Activated CD4-positive, alpha-beta T cell treated with anti-CD3 and anti-CD28 coated beads, Interleukin-2, amount 10 ng/mL, durations not matched to agents 24 days and 14 days (primary cell): ENCODE measurements at regions not wholly inside any gene's neighbourhood (a gene's known extent, or its start where the extent isn't known, plus 50 kb on each side); places are given as distances from the start of the nearest gene placed in this dataset.

Experiments
- DNase-seq: peaks from one replicate; pipeline ENCODE4 v3.0.0; 2022
- H3K27ac Mint-ChIP-seq: one replicate; pipeline ENCODE4 v1.8.0; 2022; ENCODE audit warnings: mild to moderate bottlenecking, mixed read lengths
- H3K27me3 Mint-ChIP-seq: one replicate; pipeline ENCODE4 v1.8.0; 2022; ENCODE audit warnings: mixed read lengths
- H3K36me3 Mint-ChIP-seq: one replicate; pipeline ENCODE4 v1.8.0; 2022; ENCODE audit warnings: low read depth, mild to moderate bottlenecking, mixed read lengths
- H3K4me1 Mint-ChIP-seq: one replicate; pipeline ENCODE4 v1.8.0; 2021; ENCODE audit warnings: mixed read lengths
- H3K4me3 Mint-ChIP-seq: one replicate; pipeline ENCODE4 v1.8.0; 2022; ENCODE audit warnings: mild to moderate bottlenecking, moderate library complexity, mixed read lengths
- H3K9me3 Mint-ChIP-seq: one replicate; pipeline ENCODE4 v1.8.0; 2021; ENCODE audit warnings: mixed read lengths
- intact Hi-C: fragments of 100-400 bp; cut with micrococcal nuclease; formaldehyde crosslinking; loops from one replicate; pipeline ENCODE4 v1.15.1; 2023

GRCh38 chr2:213233438-213234330, 50.6 kb upstream of the SPAG16 start:
- intact Hi-C loops: no loop called here
- Mint-ChIP-seq H3K9me3 (no peaks in the 10 kb centered on the region), H3K4me1 (peaks cover 13% of the 10 kb centered on the region), H3K4me3 (no peak overlapping the region), H3K27ac (no peak overlapping the region), H3K36me3 (no peaks in the 10 kb centered on the region), H3K27me3 (peaks cover 20% of the 10 kb centered on the region)
- DNase-seq: no peak
